ENCODE measurements at regions not wholly inside any gene's neighbourhood (a gene's known extent, or its start where the extent isn't known, plus 50 kb on each side); places are given as distances from the start of the nearest gene placed in this dataset. TPM values are rescaled to one million over a fixed set of nuclear protein-coding genes. Genes with fewer than 3 reads are reported as not detected.

- H3K27me3 Mint-ChIP-seq (ENCODE audit: low read depth) = peaks cover 17% of the 10 kb centered on the region
- no peaks in the 10 kb centered on the region for H3K36me3 Mint-ChIP-seq (ENCODE audit: insufficient read depth in 1 of 3, low read depth in 3 of 3)
- Histone ChIP-seq H3K4me1 (ENCODE audit: insufficient read depth, low read length) (no peaks in the 10 kb centered on the region), H4K5ac (ENCODE audit: insufficient read length, low read depth, low read length) (no peak overlapping the region), H4K20me1 (ENCODE audit: control insufficient read depth, insufficient read depth, insufficient read length) (no peaks in the 10 kb centered on the region), H3K23me2 (ENCODE audit: insufficient read length, low read depth, low read length, poor library complexity, severe bottlenecking) (peaks cover 8% of the 10 kb centered on the region), H3K18ac (ENCODE audit: insufficient read length, low read depth, low read length) (peak overlapping the region; percentile 40), H3K79me2 (ENCODE audit: insufficient read depth, low read length) (no peaks in the 10 kb centered on the region), H2BK20ac (ENCODE audit: low read depth, low read length, poor library complexity, severe bottlenecking) (no peak overlapping the region), H3K14ac (ENCODE audit: insufficient read depth, low read length) (peak overlapping the region; percentile 81), H3T11ph (ENCODE audit: low read length) (no peak overlapping the region), H2AK5ac (ENCODE audit: insufficient read length, low read length) (no peak overlapping the region), H3K4ac (ENCODE audit: low read depth, low read length) (no peak overlapping the region), H3K9ac (ENCODE audit: extremely low read depth, insufficient read length, low read length) (peak overlapping the region; percentile 26), H3K27ac (ENCODE audit: insufficient read length, low read depth, low read length) (no peak overlapping the region), H2BK12ac (ENCODE audit: insufficient read length, low read depth, low read length) (no peak overlapping the region), H3K56ac (ENCODE audit: insufficient read length, low read depth, low read length) (no peak overlapping the region), H3K4me2 (ENCODE audit: insufficient read depth, insufficient read length, low read length) (peak overlapping the region; percentile 66), H3K79me1 (ENCODE audit: insufficient read depth, low read depth, low read length, poor library complexity, severe bottlenecking) (no peaks in the 10 kb centered on the region), H3K23ac (ENCODE audit: insufficient read length, low read depth, low read length) (no peak overlapping the region), H2BK15ac (ENCODE audit: low read depth, low read length) (no peak overlapping the region), H2BK5ac (ENCODE audit: insufficient read length, low read length) (no peak overlapping the region), H4K8ac (replicated peaks; ENCODE audit: insufficient read length, low read depth, low read length) (no peak overlapping the region), H4K91ac (ENCODE audit: insufficient read length, low read depth, low read length) (no peak overlapping the region), H3K9me3 (ENCODE audit: control insufficient read depth, low read depth, low read length) (no peaks in the 10 kb centered on the region), H3K27me3 (ENCODE audit: insufficient read depth, low read length) (no peaks in the 10 kb centered on the region; the same call in none of the 2 replicates), H2AFZ (ENCODE audit: low read length) (no peak overlapping the region), H2BK120ac (ENCODE audit: low read depth, low read length, poor library complexity, severe bottlenecking) (no peak overlapping the region)
- peaks cover 11 to 13% of the 10 kb centered on the region in 2 experiments for H3K4me1 Mint-ChIP-seq
- no peaks in the 10 kb centered on the region; a peak in 1 of 5 replicates for H3K9me3 Mint-ChIP-seq
- DNase-seq = peak; percentile 81
- peak overlapping the region; percentile 69 to 80 for H3K4me3 Mint-ChIP-seq
- no peak for TF ChIP-seq CTCF (conservative IDR thresholded peaks at IDR 0.05)
- H3K27ac Mint-ChIP-seq = no peak overlapping the region
- WGBS (ENCODE audit: extremely low coverage, insufficient read length, low lambda C conversion rate) = no CpG with 5 or more reads among the region's 60 CpGs
Observed at GRCh38 chr12:116508145-116509121, 50.7 kb upstream of the MAP1LC3B2 start.

Small RNA genes lying in the stretch of these regions (microRNA-seq; reads per million reads assigned to microRNA genes)
- not detected for gene MIR4472-2 (ENCODE audit: borderline microRNAs expressed)
